ENCODE measurements at regions not wholly inside any gene's neighbourhood (a gene's known extent, or its start where the extent isn't known, plus 50 kb on each side); places are given as distances from the start of the nearest gene placed in this dataset.

DNA sequence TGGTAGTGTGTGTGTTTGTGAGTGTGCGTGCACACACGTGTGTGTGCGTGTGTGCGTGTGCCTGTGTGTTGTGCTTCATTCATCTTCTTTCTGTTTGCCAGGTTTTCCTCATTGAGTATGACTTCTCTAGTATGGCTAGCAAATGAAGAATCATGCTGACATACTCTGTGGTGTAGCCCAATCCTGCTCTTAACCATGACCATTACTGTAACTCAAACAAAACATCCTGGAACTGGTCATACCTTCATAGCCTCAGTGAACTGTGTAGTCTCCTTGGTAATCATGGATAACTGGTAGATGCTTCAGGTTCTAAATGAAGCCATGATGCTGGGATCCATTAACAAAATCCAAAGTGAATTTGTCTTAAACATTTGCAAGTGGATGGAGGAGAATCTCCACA, 1117.7 kb downstream of the BCL11B start:
- no peak for TF ChIP-seq CREB1 (IDR thresholded peaks at IDR 0.05; ENCODE audit: low read depth)
- no peak for TF ChIP-seq TAF1 (IDR thresholded peaks at IDR 0.05; ENCODE audit: low read depth)
- TF ChIP-seq, protein P1, sequence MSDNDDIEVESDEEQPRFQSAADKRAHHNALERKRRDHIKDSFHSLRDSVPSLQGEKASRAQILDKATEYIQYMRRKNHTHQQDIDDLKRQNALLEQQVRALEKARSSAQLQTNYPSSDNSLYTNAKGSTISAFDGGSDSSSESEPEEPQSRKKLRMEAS (IDR thresholded peaks at IDR 0.05) = no peak
- TF ChIP-seq YY1 (IDR thresholded peaks at IDR 0.05; ENCODE audit: low read depth) = no peak
- no peak for TF ChIP-seq TEAD4 (IDR thresholded peaks at IDR 0.05)
- TF ChIP-seq NFIC (IDR thresholded peaks at IDR 0.05) = no peak
- TF ChIP-seq, protein P2, sequence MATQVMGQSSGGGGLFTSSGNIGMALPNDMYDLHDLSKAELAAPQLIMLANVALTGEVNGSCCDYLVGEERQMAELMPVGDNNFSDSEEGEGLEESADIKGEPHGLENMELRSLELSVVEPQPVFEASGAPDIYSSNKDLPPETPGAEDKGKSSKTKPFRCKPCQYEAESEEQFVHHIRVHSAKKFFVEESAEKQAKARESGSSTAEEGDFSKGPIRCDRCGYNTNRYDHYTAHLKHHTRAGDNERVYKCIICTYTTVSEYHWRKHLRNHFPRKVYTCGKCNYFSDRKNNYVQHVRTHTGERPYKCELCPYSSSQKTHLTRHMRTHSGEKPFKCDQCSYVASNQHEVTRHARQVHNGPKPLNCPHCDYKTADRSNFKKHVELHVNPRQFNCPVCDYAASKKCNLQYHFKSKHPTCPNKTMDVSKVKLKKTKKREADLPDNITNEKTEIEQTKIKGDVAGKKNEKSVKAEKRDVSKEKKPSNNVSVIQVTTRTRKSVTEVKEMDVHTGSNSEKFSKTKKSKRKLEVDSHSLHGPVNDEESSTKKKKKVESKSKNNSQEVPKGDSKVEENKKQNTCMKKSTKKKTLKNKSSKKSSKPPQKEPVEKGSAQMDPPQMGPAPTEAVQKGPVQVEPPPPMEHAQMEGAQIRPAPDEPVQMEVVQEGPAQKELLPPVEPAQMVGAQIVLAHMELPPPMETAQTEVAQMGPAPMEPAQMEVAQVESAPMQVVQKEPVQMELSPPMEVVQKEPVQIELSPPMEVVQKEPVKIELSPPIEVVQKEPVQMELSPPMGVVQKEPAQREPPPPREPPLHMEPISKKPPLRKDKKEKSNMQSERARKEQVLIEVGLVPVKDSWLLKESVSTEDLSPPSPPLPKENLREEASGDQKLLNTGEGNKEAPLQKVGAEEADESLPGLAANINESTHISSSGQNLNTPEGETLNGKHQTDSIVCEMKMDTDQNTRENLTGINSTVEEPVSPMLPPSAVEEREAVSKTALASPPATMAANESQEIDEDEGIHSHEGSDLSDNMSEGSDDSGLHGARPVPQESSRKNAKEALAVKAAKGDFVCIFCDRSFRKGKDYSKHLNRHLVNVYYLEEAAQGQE (IDR thresholded peaks at IDR 0.05; ENCODE audit: low read depth) = no peak
- TF ChIP-seq FOXM1 (IDR thresholded peaks at IDR 0.05; ENCODE audit: borderline replicate concordance, low read depth) = no peak
- TF ChIP-seq, protein P3, sequence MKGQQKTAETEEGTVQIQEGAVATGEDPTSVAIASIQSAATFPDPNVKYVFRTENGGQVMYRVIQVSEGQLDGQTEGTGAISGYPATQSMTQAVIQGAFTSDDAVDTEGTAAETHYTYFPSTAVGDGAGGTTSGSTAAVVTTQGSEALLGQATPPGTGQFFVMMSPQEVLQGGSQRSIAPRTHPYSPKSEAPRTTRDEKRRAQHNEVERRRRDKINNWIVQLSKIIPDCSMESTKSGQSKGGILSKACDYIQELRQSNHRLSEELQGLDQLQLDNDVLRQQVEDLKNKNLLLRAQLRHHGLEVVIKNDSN (IDR thresholded peaks at IDR 0.05) = no peak
- no peak for TF ChIP-seq CEBPB (IDR thresholded peaks at IDR 0.05)
- no peak for TF ChIP-seq ZBTB7A (IDR thresholded peaks at IDR 0.05; ENCODE audit: low read depth)
- TF ChIP-seq RAD21 (IDR thresholded peaks at IDR 0.05; ENCODE audit: low read depth) = no peak
- TF ChIP-seq EP300 (IDR thresholded peaks at IDR 0.05; ENCODE audit: borderline replicate concordance) = no peak
- no peak for TF ChIP-seq TCF12 (IDR thresholded peaks at IDR 0.05; ENCODE audit: low read depth)
- no peak for TF ChIP-seq EGR1 (IDR thresholded peaks at IDR 0.05)

DNA sequence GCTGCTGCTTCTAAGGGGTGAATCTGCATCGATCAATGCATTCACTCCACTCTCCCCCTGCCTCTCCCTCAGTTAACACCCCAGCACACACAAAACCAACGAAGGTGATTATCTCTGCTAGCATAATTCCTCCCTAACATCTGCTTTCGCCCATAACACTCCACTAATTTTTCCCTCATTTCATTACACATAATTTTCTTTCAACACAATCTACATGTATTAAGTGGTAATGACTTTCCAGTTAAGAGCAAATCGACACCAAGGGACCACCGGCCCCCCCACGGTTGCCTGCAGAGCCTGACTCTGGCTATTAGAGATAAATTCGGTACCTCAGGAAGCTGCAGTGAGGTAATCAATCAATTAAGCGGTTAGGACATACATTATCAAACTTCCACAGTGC, 1115.6 kb downstream of the BCL11B start:
- TF ChIP-seq YY1 (IDR thresholded peaks at IDR 0.05; ENCODE audit: low read depth) (no peak), TCF12 (IDR thresholded peaks at IDR 0.05; ENCODE audit: low read depth) (no peak), TAF1 (IDR thresholded peaks at IDR 0.05; ENCODE audit: low read depth) (no peak), FOXM1 (IDR thresholded peaks at IDR 0.05; ENCODE audit: borderline replicate concordance, low read depth) (no peak), CREB1 (IDR thresholded peaks at IDR 0.05; ENCODE audit: low read depth) (no peak)
- TF ChIP-seq, protein P2 (IDR thresholded peaks at IDR 0.05; ENCODE audit: low read depth) = no peak
- TF ChIP-seq, protein P1 (IDR thresholded peaks at IDR 0.05) = no peak

DNA sequence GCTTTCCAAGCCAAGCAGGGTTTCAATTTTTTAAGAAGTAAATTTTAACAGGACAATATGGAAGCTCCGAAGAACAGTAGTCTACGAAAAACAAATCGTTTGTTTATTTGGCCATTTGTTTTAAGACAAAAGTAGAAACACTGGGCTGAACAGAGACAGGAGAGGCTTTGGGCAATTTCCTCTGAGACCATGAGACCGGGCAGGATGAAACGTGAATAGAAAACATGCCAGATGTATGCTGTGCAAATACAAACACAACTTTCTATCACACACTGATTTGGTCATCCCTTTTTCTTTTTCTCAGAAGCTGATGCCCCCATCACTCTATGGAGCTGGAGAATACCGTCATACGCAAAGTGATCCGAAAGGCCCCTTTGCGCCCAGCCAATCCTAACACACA, 1111.1 kb downstream of the BCL11B start:
- TF ChIP-seq CREB1 (IDR thresholded peaks at IDR 0.05; ENCODE audit: low read depth) = no peak

DNA sequence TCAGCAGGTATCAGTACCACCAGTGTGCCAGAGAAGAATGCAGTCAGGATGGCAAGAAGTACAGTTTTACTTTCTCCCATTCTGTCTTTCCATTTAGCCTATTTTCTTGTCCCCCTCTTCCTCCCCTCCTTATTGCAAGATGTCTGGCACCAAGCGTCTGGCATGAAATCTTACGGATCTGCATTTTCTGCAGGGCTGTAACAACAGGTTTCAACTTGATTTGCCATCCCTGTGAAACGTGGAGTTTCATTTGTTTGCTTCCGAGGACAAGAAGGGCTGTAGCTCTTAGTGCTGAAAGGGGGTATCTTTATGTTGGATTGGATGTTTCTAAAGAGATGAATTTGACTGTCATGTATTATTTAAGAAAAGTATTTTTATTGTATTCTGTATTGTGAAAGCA, 1110.6 kb downstream of the BCL11B start:
- TF ChIP-seq ZBTB7A (IDR thresholded peaks at IDR 0.05; ENCODE audit: low read depth) (no peak), TAF1 (IDR thresholded peaks at IDR 0.05; ENCODE audit: low read depth) (no peak), TCF12 (IDR thresholded peaks at IDR 0.05; ENCODE audit: low read depth) (no peak), CREB1 (IDR thresholded peaks at IDR 0.05; ENCODE audit: low read depth) (no peak)

DNA sequence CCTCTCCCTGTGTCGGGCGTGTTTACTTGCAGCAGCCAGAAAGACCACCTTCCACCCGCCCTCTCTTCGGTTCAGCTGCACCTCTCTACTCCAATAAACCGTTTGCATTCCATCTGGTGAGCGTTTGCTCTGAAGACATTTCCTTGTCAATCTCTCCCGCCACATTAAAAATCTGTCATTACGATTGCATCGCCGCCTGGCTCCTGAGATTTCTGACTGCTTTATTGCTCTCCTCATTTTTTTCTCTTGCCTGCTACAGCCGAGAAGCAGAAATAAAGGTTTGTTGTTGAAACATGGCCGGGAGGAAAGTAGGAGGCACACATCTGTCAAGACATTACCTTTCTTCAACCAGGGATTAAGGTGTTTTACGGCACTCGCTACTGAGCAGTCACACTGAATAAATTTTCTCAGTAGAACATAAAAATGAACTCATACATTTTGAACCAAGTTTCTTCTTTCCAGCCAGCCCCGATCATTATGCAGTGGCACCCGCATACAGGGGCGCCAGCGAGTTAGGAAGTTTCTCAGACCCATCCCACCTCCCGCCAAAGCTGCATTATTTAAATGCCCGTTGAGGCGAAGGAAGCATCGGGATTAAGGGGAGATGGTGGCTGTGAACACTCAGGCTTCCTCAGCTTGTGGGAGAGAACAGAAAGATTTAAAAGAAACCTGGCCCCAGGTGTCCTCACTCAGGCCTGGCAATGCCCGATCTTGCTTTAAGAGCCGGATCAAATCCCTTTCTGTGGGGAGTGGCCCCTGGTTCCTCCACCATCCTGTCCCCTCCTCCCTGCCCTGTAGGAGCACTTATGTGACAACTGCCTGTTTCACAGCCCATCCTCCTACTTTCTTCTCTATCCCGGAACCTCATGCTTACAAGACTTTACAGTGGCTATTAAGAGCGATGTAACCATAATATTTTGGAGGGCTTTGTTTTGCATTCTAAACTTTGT, 1108.9 kb downstream of the BCL11B start:
- TF ChIP-seq CEBPB (IDR thresholded peaks at IDR 0.05) (no peak), CREB1 (IDR thresholded peaks at IDR 0.05; ENCODE audit: low read depth) (no peak), RAD21 (IDR thresholded peaks at IDR 0.05; ENCODE audit: low read depth) (no peak)
- TF ChIP-seq, protein P3 (IDR thresholded peaks at IDR 0.05) = no peak
- TF ChIP-seq, protein P1 (IDR thresholded peaks at IDR 0.05) = no peak
- TF ChIP-seq, protein P2 (IDR thresholded peaks at IDR 0.05; ENCODE audit: low read depth) = no peak
